Neutrophil (primary cell): ENCODE measurements at regions not wholly inside any gene's neighbourhood (a gene's known extent, or its start where the extent isn't known, plus 50 kb on each side); places are given as distances from the start of the nearest gene placed in this dataset.

ENCODE experiments used
- H3K27ac ChIP-seq: fragments of 200-600 bp; sonication (generic); 2 replicates; pipeline ENCODE4 v1.5.1; 2016; ENCODE audit warnings: mild to moderate bottlenecking, moderate library complexity
- H3K27me3 ChIP-seq: fragments of 200-600 bp; sonication (generic); 2 replicates; pipeline ENCODE4 v1.6.0; 2016; ENCODE audit warnings: mild to moderate bottlenecking
- H3K36me3 ChIP-seq: fragments of 200-600 bp; sonication (generic); 2 replicates; pipeline ENCODE4 v1.5.1; 2017
- H3K4me1 ChIP-seq, 2 experiments: fragments of 200-600 bp in 1 of 2; sonication (generic) in 1 of 2; 1 replicate in 1 of 2; 2 replicates in 1 of 2; pipeline versions ENCODE4 v1.5.1 to v1.6.1; 2013 to 2016; ENCODE audit warnings: low read depth in 1 of 2, low read length in 1 of 2, mild to moderate bottlenecking in 1 of 2, moderate library complexity in 1 of 2; ENCODE audit not compliant: control insufficient read depth in 1 of 2, insufficient read depth in 1 of 2
- H3K4me3 ChIP-seq, 2 experiments: fragments of 200-600 bp in 1 of 2; sonication (generic) in 1 of 2; 1 replicate in 1 of 2; 2 replicates in 1 of 2; pipeline ENCODE4 v1.5.1; 2013 to 2016; ENCODE audit warnings: low read depth in 1 of 2, low read length in 1 of 2, mild to moderate bottlenecking in 1 of 2, moderate library complexity in 1 of 2
- H3K9me3 ChIP-seq: fragments of 200-600 bp; sonication (generic); 2 replicates; pipeline ENCODE4 v1.5.1; 2016
- TF ChIP-seq, protein P1 (sequence below): fragments of 200-600 bp; sonication (generic); IDR thresholded peaks from 2 replicates; pipeline ENCODE4 v1.5.1; 2016; ENCODE audit warnings: antibody characterized with exemption

DNA sequence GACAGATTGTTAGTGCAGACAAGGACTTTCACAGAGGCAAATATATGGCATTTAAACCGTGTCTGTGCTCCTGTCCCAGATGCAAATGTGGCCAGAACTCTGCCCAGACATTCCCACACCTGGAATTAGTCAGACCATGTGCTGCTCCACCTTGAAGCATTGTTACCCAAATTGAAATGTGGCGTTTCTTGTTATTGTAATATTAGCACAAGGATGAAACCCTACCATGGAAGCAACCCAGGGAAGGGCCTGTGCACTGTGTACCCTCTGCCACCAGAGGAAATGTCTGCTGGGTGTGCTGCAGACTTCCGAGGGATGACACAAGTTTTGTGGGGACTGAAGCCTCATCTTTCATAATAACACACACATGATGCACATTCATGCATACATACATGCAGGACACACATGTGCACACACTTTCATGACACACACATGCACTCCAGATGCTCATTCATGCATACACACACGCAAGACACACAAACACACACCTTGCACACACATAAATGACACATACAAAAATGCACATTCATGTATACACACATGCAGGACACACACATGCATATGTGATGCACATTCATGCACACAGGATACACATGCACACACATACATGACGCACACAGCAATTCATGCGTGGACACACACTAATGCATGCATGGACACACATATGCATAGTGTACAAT lies 133.2 kb upstream of the SNTG2 start:
- Histone ChIP-seq H3K27me3 (no peaks in the 10 kb centered on the region), H3K9me3 (no peaks in the 10 kb centered on the region), H3K4me3 (no peak overlapping the region), H3K27ac (no peak overlapping the region), H3K4me1 (no peaks in the 10 kb centered on the region), H3K36me3 (no peaks in the 10 kb centered on the region)
- TF ChIP-seq, protein P1, sequence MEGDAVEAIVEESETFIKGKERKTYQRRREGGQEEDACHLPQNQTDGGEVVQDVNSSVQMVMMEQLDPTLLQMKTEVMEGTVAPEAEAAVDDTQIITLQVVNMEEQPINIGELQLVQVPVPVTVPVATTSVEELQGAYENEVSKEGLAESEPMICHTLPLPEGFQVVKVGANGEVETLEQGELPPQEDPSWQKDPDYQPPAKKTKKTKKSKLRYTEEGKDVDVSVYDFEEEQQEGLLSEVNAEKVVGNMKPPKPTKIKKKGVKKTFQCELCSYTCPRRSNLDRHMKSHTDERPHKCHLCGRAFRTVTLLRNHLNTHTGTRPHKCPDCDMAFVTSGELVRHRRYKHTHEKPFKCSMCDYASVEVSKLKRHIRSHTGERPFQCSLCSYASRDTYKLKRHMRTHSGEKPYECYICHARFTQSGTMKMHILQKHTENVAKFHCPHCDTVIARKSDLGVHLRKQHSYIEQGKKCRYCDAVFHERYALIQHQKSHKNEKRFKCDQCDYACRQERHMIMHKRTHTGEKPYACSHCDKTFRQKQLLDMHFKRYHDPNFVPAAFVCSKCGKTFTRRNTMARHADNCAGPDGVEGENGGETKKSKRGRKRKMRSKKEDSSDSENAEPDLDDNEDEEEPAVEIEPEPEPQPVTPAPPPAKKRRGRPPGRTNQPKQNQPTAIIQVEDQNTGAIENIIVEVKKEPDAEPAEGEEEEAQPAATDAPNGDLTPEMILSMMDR, result no peak

DNA sequence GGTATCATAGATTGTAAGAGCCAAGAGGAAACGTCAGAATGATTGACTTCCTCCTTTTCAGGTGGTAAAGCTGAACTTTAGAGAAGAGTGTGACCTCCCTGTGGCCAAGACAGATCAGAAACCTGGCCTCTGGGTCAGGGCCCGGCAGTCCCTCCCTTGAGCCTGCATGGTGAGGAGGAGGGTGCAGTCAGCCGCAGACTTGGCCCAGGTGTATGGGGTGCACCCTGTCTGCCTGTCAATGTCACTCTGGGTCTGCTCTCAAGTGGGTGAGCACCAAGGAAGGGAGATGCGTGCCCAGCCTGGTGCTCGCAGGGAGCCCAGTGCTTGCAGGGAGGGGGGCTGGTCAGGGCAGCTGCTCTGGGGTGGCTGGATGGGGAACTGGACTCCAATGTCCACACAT lies 134.4 kb upstream of the SNTG2 start:
- no peaks in the 10 kb centered on the region for H3K9me3 ChIP-seq
- H3K36me3 ChIP-seq, result no peaks in the 10 kb centered on the region
- H3K4me1 ChIP-seq, result no peaks in the 10 kb centered on the region
- TF ChIP-seq, protein P1, result no peak
- H3K4me3 ChIP-seq, result no peak overlapping the region
- no peak overlapping the region for H3K27ac ChIP-seq
- H3K27me3 ChIP-seq, result no peaks in the 10 kb centered on the region

DNA sequence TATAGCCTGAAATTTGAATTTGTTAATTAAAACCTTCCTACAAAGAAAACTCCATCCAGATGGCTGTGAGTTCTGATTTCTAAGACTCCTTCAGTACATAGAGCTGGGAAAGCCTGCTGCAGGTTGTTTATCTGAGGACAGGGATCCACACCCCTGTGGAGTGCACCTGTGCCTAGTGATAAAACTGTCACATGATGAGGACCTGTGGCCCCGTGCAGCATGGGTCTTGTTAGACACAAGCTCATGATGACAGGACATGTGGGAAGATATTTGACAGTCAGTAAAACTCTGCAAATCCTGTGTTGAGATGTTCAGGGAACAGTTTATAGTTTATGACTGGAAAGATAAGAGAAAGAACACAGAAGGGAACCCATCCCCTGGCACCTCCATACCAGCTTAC lies 133.2 kb upstream of the TMEM18 start:
- no peaks in the 10 kb centered on the region for H3K36me3 ChIP-seq
- H3K4me3 ChIP-seq, result no peak overlapping the region
- no peaks in the 10 kb centered on the region for H3K9me3 ChIP-seq
- TF ChIP-seq, protein P1, result no peak
- no peak overlapping the region for H3K27ac ChIP-seq
- no peaks in the 10 kb centered on the region for H3K27me3 ChIP-seq
- no peaks in the 10 kb centered on the region for H3K4me1 ChIP-seq

DNA sequence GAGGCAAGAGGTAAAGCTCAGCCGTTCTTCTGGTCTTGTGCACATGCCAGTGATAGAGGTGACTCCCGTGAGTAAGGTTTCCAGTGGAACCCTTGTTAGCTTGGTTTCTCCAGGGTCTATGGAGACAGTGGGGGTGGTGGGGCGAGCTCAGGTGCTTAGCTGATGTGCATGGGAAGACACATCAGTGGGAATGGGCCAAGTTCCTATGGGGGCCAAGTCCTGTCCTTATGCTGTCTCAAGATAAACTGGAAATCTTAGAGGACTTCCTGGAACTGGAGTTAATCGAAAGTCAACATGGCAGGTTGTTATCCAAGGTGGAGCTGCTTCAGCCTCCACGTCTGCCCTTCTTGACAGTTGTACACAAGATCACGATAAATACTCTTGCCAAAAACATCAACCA lies 130.1 kb upstream of the TMEM18 start:
- no peak overlapping the region for H3K27ac ChIP-seq
- no peaks in the 10 kb centered on the region for H3K36me3 ChIP-seq
- no peaks in the 10 kb centered on the region for H3K9me3 ChIP-seq
- H3K4me1 ChIP-seq, result no peaks in the 10 kb centered on the region
- TF ChIP-seq, protein P1, result no peak
- no peaks in the 10 kb centered on the region for H3K27me3 ChIP-seq
- no peak overlapping the region for H3K4me3 ChIP-seq

DNA sequence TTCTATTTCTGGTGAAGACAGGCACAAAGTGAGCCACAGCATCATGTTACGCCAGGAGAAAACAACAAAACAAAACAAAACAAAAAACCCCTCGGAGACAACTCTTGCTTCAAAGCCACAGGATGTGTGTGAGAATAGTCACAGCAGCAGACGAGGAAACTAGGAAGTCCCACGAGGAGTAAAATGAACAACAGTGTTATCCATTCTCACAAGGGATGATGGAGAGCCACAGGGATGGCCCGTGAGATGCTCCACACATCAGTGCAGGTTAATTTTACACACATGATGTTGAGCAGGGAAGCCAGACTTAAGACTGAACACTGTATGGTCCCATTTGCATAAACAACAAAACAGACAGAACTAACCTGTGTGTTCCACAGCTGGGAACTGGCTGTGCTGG lies 128.5 kb upstream of the TMEM18 start:
- TF ChIP-seq, protein P1, result no peak
- Histone ChIP-seq H3K4me1 (no peaks in the 10 kb centered on the region), H3K36me3 (no peaks in the 10 kb centered on the region), H3K4me3 (no peak overlapping the region), H3K27ac (no peak overlapping the region), H3K9me3 (no peaks in the 10 kb centered on the region), H3K27me3 (no peaks in the 10 kb centered on the region)
